ENCODE measurements at regions not wholly inside any gene's neighbourhood (a gene's known extent, or its start where the extent isn't known, plus 50 kb on each side); places are given as distances from the start of the nearest gene placed in this dataset.

- no peak for TF ChIP-seq CTCF (IDR thresholded peaks at IDR 0.05; ENCODE audit: low read depth, low read length, missing input control)
- no peak for TF ChIP-seq REST (IDR thresholded peaks at IDR 0.05)
- TF ChIP-seq GABPA (IDR thresholded peaks at IDR 0.05 in 1 of 2, conservative IDR thresholded peaks at IDR 0.05 in 1 of 2), result no peak
- no peak for TF ChIP-seq RAD21 (IDR thresholded peaks at IDR 0.05)
- no peak for TF ChIP-seq YY1 (IDR thresholded peaks at IDR 0.05)
- no peak for TF ChIP-seq JUND (IDR thresholded peaks at IDR 0.05)
- no peak for TF ChIP-seq RXRA (IDR thresholded peaks at IDR 0.05)
Measured at GRCh38 chr13:58434943-58435342, 803.4 kb downstream of the PCDH17 start.
